HFF-Myc (cell line): ENCODE measurements at regions not wholly inside any gene's neighbourhood (a gene's known extent, or its start where the extent isn't known, plus 50 kb on each side); places are given as distances from the start of the nearest gene placed in this dataset.
"Not testable (repeated sequence)": the region's sequence is repeated elsewhere in the genome, so short reads cannot be mapped to it uniquely, and the experiment has no call there.

Experiments used
- DNase-seq: peaks from one replicate; pipeline ENCODE4 v3.0.0-alpha.2; 2011; ENCODE audit warnings: low read depth; ENCODE audit errors: extremely low read depth
- H3K4me3 ChIP-seq: replicated peaks from 2 replicates; pipeline ENCODE4 v1.5.1; 2011; ENCODE audit warnings: low read depth, mild to moderate bottlenecking, control low read depth, low read length
- CTCF ChIP-seq: IDR thresholded peaks from 2 replicates; pipeline ENCODE4 v1.5.1; 2012; ENCODE audit warnings: mild to moderate bottlenecking, low read depth, low read length, control low read depth; ENCODE audit errors: missing control alignments

GRCh38 chr14:27608377-27608776 is 1010.5 kb upstream of the NOVA1 start:
- H3K4me3 ChIP-seq = no peak overlapping the region
- TF ChIP-seq CTCF = no peak
- DNase-seq = no peak

GRCh38 chr14:27612121-27612520 is 1014.3 kb upstream of the NOVA1 start:
- no peak for TF ChIP-seq CTCF

GRCh38 chr14:27613102-27613501 is 1015.3 kb upstream of the NOVA1 start:
- H3K4me3 ChIP-seq = no peak overlapping the region
- TF ChIP-seq CTCF = no peak
- DNase-seq = no peak

More at GRCh38 chr14:27612121-27612520, 1014.3 kb upstream of the NOVA1 start:
- no peak overlapping the region for H3K4me3 ChIP-seq
- DNase-seq = no peak

- H3K4me3 ChIP-seq = no peak overlapping the region
- no peak for DNase-seq
- TF ChIP-seq CTCF = no peak
These were observed 1025.9 kb upstream of the NOVA1 start for GRCh38 chr14:27623782-27624181.

GRCh38 chr14:27634056-27634970 is 1036.5 kb upstream of the NOVA1 start:
- no peak for DNase-seq
- TF ChIP-seq CTCF = no peak
- H3K4me3 ChIP-seq = no peak overlapping the region

GRCh38 chr14:27640688-27641087 is 1042.9 kb upstream of the NOVA1 start:
- not testable (repeated sequence) for DNase-seq, H3K4me3 ChIP-seq

- no peak for DNase-seq
- no peak for TF ChIP-seq CTCF
- no peak overlapping the region for H3K4me3 ChIP-seq
These were observed 1044.5 kb upstream of the NOVA1 start for GRCh38 chr14:27642251-27642866.
